IMR-90 (cell line): ENCODE measurements at regions not wholly inside any gene's neighbourhood (a gene's known extent, or its start where the extent isn't known, plus 50 kb on each side); places are given as distances from the start of the nearest gene placed in this dataset.
"Not testable (repeated sequence)": the region's sequence is repeated elsewhere in the genome, so short reads cannot be mapped to it uniquely, and the experiment has no call there.

Experiments
- ATAC-seq: fragments of 200-7000 bp; cut with Tn5 transposase; 2 replicates; pipeline ENCODE4 v1.9.1; 2020; ENCODE audit warnings: low read depth, mild to moderate bottlenecking, moderate library complexity
- BruUV-seq: library from RNA; stranded (reverse); fragments of 400-500 nt; replicated peaks from 2 replicates; lab custom pipeline; 2021; lab: Mats Ljungman, UMichigan
- CTCF ChIA-PET: fragments of 300-600 bp; formaldehyde crosslinking; extraction: SDS; loops from one replicate; lab custom pipeline; 2021; ENCODE audit warnings: antibody characterized with exemption; lab: Yijun Ruan, JAX
- POLR2A ChIA-PET: fragments of 300-600 bp; sonication (Branson Sonifier 250); formaldehyde crosslinking; loops from one replicate; lab custom pipeline; 2022; ENCODE audit warnings: antibody characterized with exemption; ENCODE audit not compliant: unreplicated experiment; lab: Charles Lee
- DNase-seq: peaks from one replicate; pipeline ENCODE4 v3.0.0; 2013
- H2AFZ ChIP-seq: replicated peaks from 2 replicates; pipeline ENCODE3; 2013; ENCODE audit warnings: low read length, mild to moderate bottlenecking; ENCODE audit not compliant: poor library complexity
- H2AK5ac ChIP-seq: 2 replicates; pipeline ENCODE4 v1.6.1; 2013; ENCODE audit warnings: low read depth, low read length, inconsistent platforms
- H2AK9ac ChIP-seq: replicated peaks from 2 replicates; pipeline ENCODE3; 2013; ENCODE audit warnings: mild to moderate bottlenecking, low read depth, low read length, moderate library complexity; ENCODE audit not compliant: poor library complexity
- H2BK120ac ChIP-seq: 2 replicates; pipeline ENCODE4 v1.6.1; 2013; ENCODE audit warnings: low read depth, low read length, inconsistent platforms
- H2BK15ac ChIP-seq: 3 replicates; pipeline ENCODE4 v1.6.1; 2013; ENCODE audit warnings: low read depth, low read length, inconsistent platforms
- H2BK20ac ChIP-seq: 2 replicates; pipeline ENCODE4 v1.6.1; 2013; ENCODE audit warnings: low read depth, mild to moderate bottlenecking, inconsistent platforms, low read length, moderate library complexity
- H2BK5ac ChIP-seq: 2 replicates; pipeline ENCODE4 v1.6.1; 2013; ENCODE audit warnings: mild to moderate bottlenecking, low read depth, low read length, inconsistent platforms; ENCODE audit not compliant: poor library complexity, severe bottlenecking
- H3K14ac ChIP-seq: replicated peaks from 2 replicates; pipeline ENCODE4 v1.6.1; 2013; ENCODE audit warnings: low read depth, low read length, inconsistent platforms
- H3K18ac ChIP-seq: 2 replicates; pipeline ENCODE4 v1.6.1; 2013; ENCODE audit warnings: low read depth, low read length, control low read depth
- H3K23ac ChIP-seq: 2 replicates; pipeline ENCODE4 v1.6.1; 2013; ENCODE audit warnings: low read depth, low read length, inconsistent platforms
- H3K27ac ChIP-seq: 2 replicates; pipeline ENCODE4 v1.5.1; 2013; ENCODE audit warnings: mild to moderate bottlenecking, control low read depth, low read length; ENCODE audit not compliant: insufficient read depth
- H3K27me3 ChIP-seq: 2 replicates; pipeline ENCODE4 v1.6.1; 2013; ENCODE audit warnings: low read length; ENCODE audit not compliant: control insufficient read depth, insufficient read depth
- H3K36me3 ChIP-seq: 2 replicates; pipeline ENCODE4 v1.6.1; 2013; ENCODE audit warnings: low read length, mixed read lengths; ENCODE audit not compliant: control insufficient read depth, insufficient read depth
- H3K4ac ChIP-seq: 2 replicates; pipeline ENCODE4 v1.6.1; 2013; ENCODE audit warnings: low read depth, low read length, inconsistent platforms
- H3K4me1 ChIP-seq: 2 replicates; pipeline ENCODE4 v1.6.1; 2013; ENCODE audit warnings: low read length, mixed read lengths; ENCODE audit not compliant: control insufficient read depth, insufficient read depth
- H3K4me2 ChIP-seq: 2 replicates; pipeline ENCODE4 v1.6.1; 2013; ENCODE audit warnings: low read depth, mild to moderate bottlenecking, control low read depth, low read length, moderate library complexity
- H3K4me3 ChIP-seq: 2 replicates; pipeline ENCODE4 v1.5.1; 2013; ENCODE audit warnings: low read depth, mild to moderate bottlenecking, control low read depth, low read length, moderate library complexity; ENCODE audit not compliant: insufficient read depth
- H3K56ac ChIP-seq: 2 replicates; pipeline ENCODE4 v1.6.1; 2013; ENCODE audit warnings: low read length, inconsistent platforms; ENCODE audit not compliant: insufficient read depth; ENCODE audit errors: extremely low read depth
- H3K79me1 ChIP-seq, 2 experiments: 2 replicates each; pipeline ENCODE4 v1.6.1; 2013; ENCODE audit warnings: low read length in 2 of 2, inconsistent platforms in 1 of 2, low read depth in 1 of 2
- H3K9ac ChIP-seq: 2 replicates; pipeline ENCODE4 v1.6.1; 2013; ENCODE audit warnings: low read depth, low read length, control low read depth
- H3K9me1 ChIP-seq: 2 replicates; pipeline ENCODE4 v1.6.1; 2013; ENCODE audit warnings: low read length, inconsistent platforms; ENCODE audit not compliant: insufficient read depth
- H3K9me3 ChIP-seq: 2 replicates; pipeline ENCODE4 v1.6.1; 2013; ENCODE audit warnings: low read length; ENCODE audit not compliant: control insufficient read depth, insufficient read depth
- H4K20me1 ChIP-seq: 2 replicates; pipeline ENCODE4 v1.6.1; 2013; ENCODE audit warnings: low read length, inconsistent platforms; ENCODE audit not compliant: insufficient read depth
- H4K5ac ChIP-seq: 2 replicates; pipeline ENCODE4 v1.6.1; 2013; ENCODE audit warnings: mild to moderate bottlenecking, low read depth, low read length, control low read depth
- H4K8ac ChIP-seq, 2 experiments: 2 replicates each; pipeline ENCODE4 v1.6.1; 2013; ENCODE audit warnings: low read depth in 2 of 2, low read length in 2 of 2, control low read depth in 1 of 2, inconsistent platforms in 1 of 2
- H4K91ac ChIP-seq: 2 replicates; pipeline ENCODE4 v1.6.1; 2013; ENCODE audit warnings: low read depth, low read length, inconsistent platforms; ENCODE audit not compliant: insufficient read depth
- RAD21 ChIP-seq: IDR thresholded peaks from 2 replicates; pipeline ENCODE4 v1.6.1; 2012; ENCODE audit warnings: low read length, improper control_type of control experiment
- WGBS, 2 experiments: methylation state at CpG; one replicate each; pipeline versions ENCODE4 v1.1.5 to v1.1.7; 2013; ENCODE audit warnings: missing lambda C conversion rate in 2 of 2; ENCODE audit not compliant: insufficient read length in 1 of 2; ENCODE audit errors: extremely low coverage in 2 of 2; 5-methylcytosine and 5-hydroxymethylcytosine counted together
- dilution Hi-C: fragments of 300-500 bp; cut with HindIII; formaldehyde crosslinking; loops from one replicate; pipeline ENCODE4 v1.14.3; 2018; ENCODE audit warnings: low sequenced_read_pairs; ENCODE audit not compliant: unreplicated experiment
- in situ Hi-C: fragments of 300-500 bp; cut with MboI; formaldehyde crosslinking; loops from 3 replicates; pipeline ENCODE4 v1.14.3; 2019; ENCODE audit warnings: low sequenced_read_pairs, inconsistent platforms, mixed read lengths
- intact Hi-C: fragments of 100-400 bp; cut with micrococcal nuclease; formaldehyde crosslinking; loops from 2 replicates; pipeline ENCODE4 v1.10.0; 2022

DNA sequence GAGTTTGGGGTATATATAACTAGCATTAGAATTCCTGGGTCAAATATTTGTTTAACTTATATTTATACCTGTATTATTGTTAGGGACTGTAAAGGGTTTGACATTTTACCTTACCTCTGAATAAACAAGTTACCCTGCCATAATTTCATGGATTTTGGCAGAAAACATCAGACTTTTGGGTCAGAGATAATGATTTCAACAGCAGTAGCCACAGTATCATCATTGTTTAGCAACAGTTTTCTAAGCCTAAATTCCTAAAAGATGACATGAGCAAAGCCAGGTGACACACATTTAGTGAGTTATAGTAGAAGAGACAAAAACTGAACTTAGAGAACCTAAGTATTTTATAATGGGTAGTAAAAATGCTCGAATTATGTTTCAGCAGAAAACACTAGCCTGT lies 954.4 kb downstream of the TRHDE start:
- Histone ChIP-seq H2BK120ac (no peak overlapping the region), H3K9me3 (peaks cover 5% of the 10 kb centered on the region; the same call in 1 of the 2 replicates), H4K5ac (no peak overlapping the region), H3K9ac (no peak overlapping the region), H3K27me3 (no peaks in the 10 kb centered on the region), H3K9me1 (no peaks in the 10 kb centered on the region), H3K4me1 (no peaks in the 10 kb centered on the region), H4K8ac (no peak overlapping the region), H2BK20ac (no peak overlapping the region), H3K23ac (no peak overlapping the region), H3K79me1 (no peaks in the 10 kb centered on the region), H2BK15ac (no peak overlapping the region), H3K36me3 (no peaks in the 10 kb centered on the region), H2AK5ac (no peak overlapping the region), H3K4me3 (no peak overlapping the region), H3K4ac (no peak overlapping the region), H4K91ac (no peak overlapping the region), H3K18ac (no peak overlapping the region), H3K27ac (no peak overlapping the region), H4K20me1 (no peaks in the 10 kb centered on the region), H3K56ac (no peak overlapping the region), H3K14ac (no peak overlapping the region), H2AK9ac (no peak overlapping the region), H3K4me2 (no peak overlapping the region), H2BK5ac (no peak overlapping the region), H2AFZ (no peak overlapping the region)
- no peak for TF ChIP-seq RAD21
- ATAC-seq, result no peak
- no peak for DNase-seq
- no CpG with 5 or more reads among the region's 1 CpG for WGBS, 2 experiments
- dilution Hi-C loops, result no loop called here
- POLR2A ChIA-PET, result no interaction called here
- CTCF ChIA-PET, result no interaction called here
- in situ Hi-C loops, result no loop called here
- intact Hi-C loops, result no loop called here
- no TSS peak for BruUV-seq

GRCh38 chr12:73228828-73229227 lies 956.7 kb downstream of the TRHDE start:
- H3K4me3 ChIP-seq, in situ Hi-C loops, ATAC-seq, H2BK120ac ChIP-seq, H3K36me3 ChIP-seq, H2AK5ac ChIP-seq, H4K20me1 ChIP-seq, H2BK5ac ChIP-seq, H3K23ac ChIP-seq, H3K4ac ChIP-seq, BruUV-seq, intact Hi-C loops, H3K14ac ChIP-seq, POLR2A ChIA-PET, H2BK15ac ChIP-seq, H3K4me1 ChIP-seq, H3K27me3 ChIP-seq, H4K91ac ChIP-seq, dilution Hi-C loops, H3K79me1 ChIP-seq, H2AFZ ChIP-seq, H3K27ac ChIP-seq, H2BK20ac ChIP-seq, H3K9me1 ChIP-seq, DNase-seq, H4K8ac ChIP-seq, H3K18ac ChIP-seq, H4K5ac ChIP-seq, H3K4me2 ChIP-seq, H2AK9ac ChIP-seq, H3K56ac ChIP-seq, H3K9ac ChIP-seq: not testable (repeated sequence)
- WGBS, 2 experiments, result no CpG with 5 or more reads among the region's 1 CpG
- CTCF ChIA-PET, result interaction anchor here (0.6 kb wide), 1 partner anchor 1889 kb away, joined by 4 read pairs; no protein-coding TSS in a partner anchor
- H3K9me3 ChIP-seq, result peaks cover 15% of the 10 kb centered on the region
